ENCODE measurements at regions not wholly inside any gene's neighbourhood (a gene's known extent, or its start where the extent isn't known, plus 50 kb on each side); places are given as distances from the start of the nearest gene placed in this dataset.

GRCh38 chr1:218699865-218700264 is 354.7 kb downstream of the TGFB2 start:
- no peak overlapping the region for H3K4me3 ChIP-seq (replicated peaks in 1 of 2; ENCODE audit: low read depth in 1 of 2, low read length in 2 of 2)
- no TSS peak for BruUV-seq (replicated peaks)
- H2AFZ ChIP-seq (ENCODE audit: low read depth, low read length, poor library complexity, severe bottlenecking) = no peak overlapping the region
- TF ChIP-seq, protein P1, sequence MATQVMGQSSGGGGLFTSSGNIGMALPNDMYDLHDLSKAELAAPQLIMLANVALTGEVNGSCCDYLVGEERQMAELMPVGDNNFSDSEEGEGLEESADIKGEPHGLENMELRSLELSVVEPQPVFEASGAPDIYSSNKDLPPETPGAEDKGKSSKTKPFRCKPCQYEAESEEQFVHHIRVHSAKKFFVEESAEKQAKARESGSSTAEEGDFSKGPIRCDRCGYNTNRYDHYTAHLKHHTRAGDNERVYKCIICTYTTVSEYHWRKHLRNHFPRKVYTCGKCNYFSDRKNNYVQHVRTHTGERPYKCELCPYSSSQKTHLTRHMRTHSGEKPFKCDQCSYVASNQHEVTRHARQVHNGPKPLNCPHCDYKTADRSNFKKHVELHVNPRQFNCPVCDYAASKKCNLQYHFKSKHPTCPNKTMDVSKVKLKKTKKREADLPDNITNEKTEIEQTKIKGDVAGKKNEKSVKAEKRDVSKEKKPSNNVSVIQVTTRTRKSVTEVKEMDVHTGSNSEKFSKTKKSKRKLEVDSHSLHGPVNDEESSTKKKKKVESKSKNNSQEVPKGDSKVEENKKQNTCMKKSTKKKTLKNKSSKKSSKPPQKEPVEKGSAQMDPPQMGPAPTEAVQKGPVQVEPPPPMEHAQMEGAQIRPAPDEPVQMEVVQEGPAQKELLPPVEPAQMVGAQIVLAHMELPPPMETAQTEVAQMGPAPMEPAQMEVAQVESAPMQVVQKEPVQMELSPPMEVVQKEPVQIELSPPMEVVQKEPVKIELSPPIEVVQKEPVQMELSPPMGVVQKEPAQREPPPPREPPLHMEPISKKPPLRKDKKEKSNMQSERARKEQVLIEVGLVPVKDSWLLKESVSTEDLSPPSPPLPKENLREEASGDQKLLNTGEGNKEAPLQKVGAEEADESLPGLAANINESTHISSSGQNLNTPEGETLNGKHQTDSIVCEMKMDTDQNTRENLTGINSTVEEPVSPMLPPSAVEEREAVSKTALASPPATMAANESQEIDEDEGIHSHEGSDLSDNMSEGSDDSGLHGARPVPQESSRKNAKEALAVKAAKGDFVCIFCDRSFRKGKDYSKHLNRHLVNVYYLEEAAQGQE (IDR thresholded peaks at IDR 0.05; ENCODE audit: low read depth) = no peak
- TF ChIP-seq ZBTB33 (IDR thresholded peaks at IDR 0.05; ENCODE audit: extremely low read depth, insufficient replicate concordance, low read length) = no peak
- no peak for TF ChIP-seq CTCF (IDR thresholded peaks at IDR 0.05 in 2 of 3, conservative IDR thresholded peaks at IDR 0.05 in 1 of 3; ENCODE audit: borderline replicate concordance in 1 of 3, insufficient read depth in 1 of 3, low read depth in 2 of 3, low read length in 2 of 3)
- TF ChIP-seq TCF7L2 (IDR thresholded peaks at IDR 0.05; ENCODE audit: borderline replicate concordance, extremely low read depth, insufficient read depth, insufficient read length) = no peak
- TF ChIP-seq, protein P2, sequence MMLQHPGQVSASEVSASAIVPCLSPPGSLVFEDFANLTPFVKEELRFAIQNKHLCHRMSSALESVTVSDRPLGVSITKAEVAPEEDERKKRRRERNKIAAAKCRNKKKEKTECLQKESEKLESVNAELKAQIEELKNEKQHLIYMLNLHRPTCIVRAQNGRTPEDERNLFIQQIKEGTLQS (IDR thresholded peaks at IDR 0.05) = no peak
- no peak for TF ChIP-seq RAD21 (IDR thresholded peaks at IDR 0.05; ENCODE audit: low read depth)
- TF ChIP-seq POLR2AphosphoS5 (IDR thresholded peaks at IDR 0.05; ENCODE audit: low read depth, low read length) = no peak
- no peak for TF ChIP-seq EGR1 (IDR thresholded peaks at IDR 0.05; ENCODE audit: low read depth)
- ATAC-seq (no peak), DNase-seq (ENCODE audit: low read depth, low spot score) (no peak)
- no peaks in the 10 kb centered on the region for H3K9me3 ChIP-seq (ENCODE audit: control insufficient read depth in 1 of 2, insufficient read depth in 1 of 2, low read depth in 1 of 2, low read length in 2 of 2)
- ChIA-PET RAD21 (ENCODE audit: low non-redundant PET in 1 of 2, low total read pairs in 2 of 2, uncharacterized antibody in 2 of 2, unreplicated experiment in 2 of 2) (no interaction called here), CTCF (no interaction called here), POLR2A (no interaction called here)
- no peak overlapping the region for H3K27ac ChIP-seq (ENCODE audit: low read depth, low read length)
- no peak overlapping the region for H3K4me2 ChIP-seq (ENCODE audit: low read length)
- no peaks in the 10 kb centered on the region for H3K27me3 ChIP-seq (ENCODE audit: insufficient read depth, low read length)
- 0 out of 2 replicates have a peak, but pooled peaks cover 2% of the 10 kb centered on the region for H3K9me2 ChIP-seq (ENCODE audit: insufficient read depth)
- no peak overlapping the region for H3K9ac ChIP-seq (ENCODE audit: low read length)
- intact Hi-C loops (cut with micrococcal nuclease) = no loop called here
- H3K36me3 ChIP-seq (ENCODE audit: control insufficient read depth in 1 of 2, insufficient read depth in 2 of 2, low read length in 2 of 2) = no peaks in the 10 kb centered on the region
- H3K79me2 ChIP-seq (ENCODE audit: insufficient read depth, low read length) = no peaks in the 10 kb centered on the region
- peaks cover 2 to 7% of the 10 kb centered on the region in 2 experiments; a peak in 3 of 4 replicates for H3K4me1 ChIP-seq (ENCODE audit: control insufficient read depth in 1 of 2, insufficient read depth in 2 of 2, low read length in 2 of 2)
- no peaks in the 10 kb centered on the region for H4K20me1 ChIP-seq (ENCODE audit: insufficient read depth)
